OCI-LY7 (cell line): ENCODE measurements at regions not wholly inside any gene's neighbourhood (a gene's known extent, or its start where the extent isn't known, plus 50 kb on each side); places are given as distances from the start of the nearest gene placed in this dataset.

Experiments
- BruUV-seq: library from RNA; stranded (reverse); fragments of 400-500 nt; replicated peaks from 2 replicates; lab custom pipeline; 2021; lab: Mats Ljungman, UMichigan
- CTCF ChIA-PET: fragments of 300-600 bp; sonication (Branson Sonifier 250); formaldehyde crosslinking; loops from one replicate; lab custom pipeline; 2022; ENCODE audit warnings: antibody characterized with exemption; ENCODE audit not compliant: unreplicated experiment; lab: Charles Lee
- POLR2A ChIA-PET: fragments of 300-600 bp; sonication (Branson Sonifier 250); formaldehyde crosslinking; loops from one replicate; lab custom pipeline; 2022; ENCODE audit warnings: antibody characterized with exemption; lab: Charles Lee
- DNase-seq: peaks from one replicate; pipeline ENCODE4 v3.0.0-alpha.2; 2015; ENCODE audit warnings: low spot score
- H2AFZ ChIP-seq: fragments of 200-600 bp; sonication (generic), shearing (Covaris generic); 2 replicates; pipeline ENCODE4 v1.6.1; 2014; ENCODE audit warnings: mild to moderate bottlenecking, antibody characterized with exemption, low read length, moderate library complexity
- H3K27ac ChIP-seq: fragments of 200-600 bp; sonication (generic); 2 replicates; pipeline ENCODE4 v1.5.1; 2014; ENCODE audit warnings: mixed run types, low read depth, mild to moderate bottlenecking, moderate library complexity, low read length, inconsistent platforms; ENCODE audit not compliant: poor library complexity, severe bottlenecking
- H3K36me3 ChIP-seq: fragments of 200-600 bp; sonication (generic); 2 replicates; pipeline ENCODE4 v1.6.1; 2014; ENCODE audit warnings: mild to moderate bottlenecking, antibody characterized with exemption, low read length, moderate library complexity, mixed read lengths; ENCODE audit not compliant: insufficient read depth
- H3K4me1 ChIP-seq: fragments of 200-600 bp; sonication (generic); 2 replicates; pipeline ENCODE4 v1.5.1; 2014; ENCODE audit warnings: mild to moderate bottlenecking, low read length; ENCODE audit not compliant: insufficient read depth, poor library complexity, severe bottlenecking
- H3K4me2 ChIP-seq: fragments of 200-600 bp; sonication (generic); 2 replicates; pipeline ENCODE4 v1.6.1; 2014; ENCODE audit warnings: mild to moderate bottlenecking, low read length
- H3K4me3 ChIP-seq: fragments of 200-600 bp; sonication (generic); 2 replicates; pipeline ENCODE4 v1.5.1; 2014; ENCODE audit warnings: mild to moderate bottlenecking, low read depth, low read length; ENCODE audit not compliant: poor library complexity, severe bottlenecking
- H3K79me2 ChIP-seq: fragments of 200-600 bp; sonication (generic); 2 replicates; pipeline ENCODE4 v1.6.1; 2016; ENCODE audit warnings: low read depth, mild to moderate bottlenecking, low read length, moderate library complexity, mixed read lengths; ENCODE audit not compliant: insufficient read depth
- H3K9me2 ChIP-seq: fragments of 200-600 bp; sonication (generic); 2 replicates; pipeline ENCODE4 v1.6.1; 2016; ENCODE audit warnings: mild to moderate bottlenecking, low read length, mixed read lengths; ENCODE audit not compliant: insufficient read depth
- H3K9me3 ChIP-seq: fragments of 200-600 bp; sonication (generic); 2 replicates; pipeline ENCODE4 v1.6.1; 2014; ENCODE audit warnings: mild to moderate bottlenecking, mixed run types, low read length, mixed read lengths
- H4K20me1 ChIP-seq: fragments of 200-600 bp; sonication (generic); 2 replicates; pipeline ENCODE4 v1.6.1; 2014; ENCODE audit warnings: mild to moderate bottlenecking, antibody characterized with exemption, low read length, moderate library complexity, mixed read lengths; ENCODE audit not compliant: insufficient read depth
- EZH2phosphoT487 ChIP-seq: fragments of 200-600 bp; sonication (generic); IDR thresholded peaks from 2 replicates; pipeline ENCODE4 v1.6.1; 2018; ENCODE audit warnings: low read depth, borderline replicate concordance, mild to moderate bottlenecking, mixed run types, antibody characterized with exemption, low read length, moderate library complexity, mixed read lengths
- intact Hi-C: fragments of 100-400 bp; cut with micrococcal nuclease; formaldehyde crosslinking; loops from one replicate; pipeline ENCODE4 v1.10.0; 2022; ENCODE audit not compliant: unreplicated experiment
- TF ChIP-seq, protein P1 (sequence below): fragments of 200-600 bp; sonication (generic); conservative IDR thresholded peaks from 2 replicates; pipeline ENCODE4 v1.5.1; 2014; ENCODE audit warnings: mild to moderate bottlenecking, antibody characterized with exemption, low read length, moderate library complexity, mixed read lengths

DNA sequence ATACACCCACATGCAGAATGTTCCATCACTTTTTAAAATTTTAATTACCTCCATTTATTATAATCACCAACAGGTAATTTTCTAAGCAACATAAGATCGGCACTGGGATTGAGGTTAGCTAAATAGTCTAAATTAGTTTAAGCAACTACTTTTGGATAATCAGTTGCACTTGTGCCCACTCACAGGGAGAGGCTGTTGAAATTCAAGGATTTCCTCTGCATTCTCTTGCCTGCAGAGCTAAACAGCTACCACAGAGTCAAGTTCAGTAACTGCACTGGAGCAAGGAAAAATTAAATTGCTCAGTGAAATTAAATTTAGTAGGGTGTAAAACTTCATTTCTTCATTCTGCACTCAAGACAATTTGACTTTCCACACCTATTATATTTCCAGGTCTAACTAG lies 120.7 kb upstream of the CCDC28A start:
- H3K79me2 ChIP-seq: no peaks in the 10 kb centered on the region
- no peak for DNase-seq
- H3K9me2 ChIP-seq: no peaks in the 10 kb centered on the region
- TF ChIP-seq, protein P1, sequence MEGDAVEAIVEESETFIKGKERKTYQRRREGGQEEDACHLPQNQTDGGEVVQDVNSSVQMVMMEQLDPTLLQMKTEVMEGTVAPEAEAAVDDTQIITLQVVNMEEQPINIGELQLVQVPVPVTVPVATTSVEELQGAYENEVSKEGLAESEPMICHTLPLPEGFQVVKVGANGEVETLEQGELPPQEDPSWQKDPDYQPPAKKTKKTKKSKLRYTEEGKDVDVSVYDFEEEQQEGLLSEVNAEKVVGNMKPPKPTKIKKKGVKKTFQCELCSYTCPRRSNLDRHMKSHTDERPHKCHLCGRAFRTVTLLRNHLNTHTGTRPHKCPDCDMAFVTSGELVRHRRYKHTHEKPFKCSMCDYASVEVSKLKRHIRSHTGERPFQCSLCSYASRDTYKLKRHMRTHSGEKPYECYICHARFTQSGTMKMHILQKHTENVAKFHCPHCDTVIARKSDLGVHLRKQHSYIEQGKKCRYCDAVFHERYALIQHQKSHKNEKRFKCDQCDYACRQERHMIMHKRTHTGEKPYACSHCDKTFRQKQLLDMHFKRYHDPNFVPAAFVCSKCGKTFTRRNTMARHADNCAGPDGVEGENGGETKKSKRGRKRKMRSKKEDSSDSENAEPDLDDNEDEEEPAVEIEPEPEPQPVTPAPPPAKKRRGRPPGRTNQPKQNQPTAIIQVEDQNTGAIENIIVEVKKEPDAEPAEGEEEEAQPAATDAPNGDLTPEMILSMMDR: no peak
- no peak for TF ChIP-seq EZH2phosphoT487
- no peaks in the 10 kb centered on the region for H3K36me3 ChIP-seq
- no peak overlapping the region for H3K4me3 ChIP-seq
- BruUV-seq: no TSS peak
- ChIA-PET POLR2A (interaction anchor here (1.2 kb wide), 1 partner anchor 17 kb away, joined by 3 read pairs; no protein-coding TSS in a partner anchor), CTCF (no interaction called here)
- intact Hi-C loops: no loop called here
- no peaks in the 10 kb centered on the region for H3K9me3 ChIP-seq
- H3K27ac ChIP-seq: no peak overlapping the region
- H4K20me1 ChIP-seq: no peaks in the 10 kb centered on the region
- H3K4me1 ChIP-seq: no peaks in the 10 kb centered on the region
- no peak overlapping the region for H2AFZ ChIP-seq
- no peak overlapping the region for H3K4me2 ChIP-seq

DNA sequence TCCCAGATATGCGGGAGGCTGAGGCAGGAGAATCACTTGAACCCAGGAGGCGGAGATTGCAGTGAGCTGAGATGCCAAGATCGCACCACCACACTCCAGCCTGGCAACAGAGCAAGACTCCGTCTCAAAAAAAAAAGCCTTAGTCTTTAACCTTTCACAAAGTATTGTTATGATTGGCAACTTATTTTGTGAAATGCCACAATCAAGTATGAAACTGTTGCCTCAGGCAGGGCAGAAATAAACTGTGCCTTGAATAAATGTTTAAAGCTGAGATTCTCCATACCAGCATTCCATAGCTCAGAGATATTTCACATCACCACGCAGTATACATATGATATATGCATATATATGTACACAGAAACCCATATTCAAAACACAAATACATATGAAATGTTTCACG lies 120.1 kb upstream of the CCDC28A start:
- no peaks in the 10 kb centered on the region for H4K20me1 ChIP-seq
- no peaks in the 10 kb centered on the region for H3K9me2 ChIP-seq
- no TSS peak for BruUV-seq
- no peaks in the 10 kb centered on the region for H3K4me1 ChIP-seq
- no peak overlapping the region for H2AFZ ChIP-seq
- intact Hi-C loops: no loop called here
- no peaks in the 10 kb centered on the region for H3K9me3 ChIP-seq
- no peak overlapping the region for H3K4me2 ChIP-seq
- no peaks in the 10 kb centered on the region for H3K79me2 ChIP-seq
- POLR2A ChIA-PET: interaction anchor here (0.5 to 1.2 kb wide), 2 partner anchors 17 to 1062 kb away, joined by 3 to 4 read pairs; no protein-coding TSS in a partner anchor
- no peaks in the 10 kb centered on the region for H3K36me3 ChIP-seq
- CTCF ChIA-PET: no interaction called here
- no peak overlapping the region for H3K4me3 ChIP-seq
- no peak overlapping the region for H3K27ac ChIP-seq
- DNase-seq: no peak
- no peak for TF ChIP-seq EZH2phosphoT487
- TF ChIP-seq, protein P1: no peak

DNA sequence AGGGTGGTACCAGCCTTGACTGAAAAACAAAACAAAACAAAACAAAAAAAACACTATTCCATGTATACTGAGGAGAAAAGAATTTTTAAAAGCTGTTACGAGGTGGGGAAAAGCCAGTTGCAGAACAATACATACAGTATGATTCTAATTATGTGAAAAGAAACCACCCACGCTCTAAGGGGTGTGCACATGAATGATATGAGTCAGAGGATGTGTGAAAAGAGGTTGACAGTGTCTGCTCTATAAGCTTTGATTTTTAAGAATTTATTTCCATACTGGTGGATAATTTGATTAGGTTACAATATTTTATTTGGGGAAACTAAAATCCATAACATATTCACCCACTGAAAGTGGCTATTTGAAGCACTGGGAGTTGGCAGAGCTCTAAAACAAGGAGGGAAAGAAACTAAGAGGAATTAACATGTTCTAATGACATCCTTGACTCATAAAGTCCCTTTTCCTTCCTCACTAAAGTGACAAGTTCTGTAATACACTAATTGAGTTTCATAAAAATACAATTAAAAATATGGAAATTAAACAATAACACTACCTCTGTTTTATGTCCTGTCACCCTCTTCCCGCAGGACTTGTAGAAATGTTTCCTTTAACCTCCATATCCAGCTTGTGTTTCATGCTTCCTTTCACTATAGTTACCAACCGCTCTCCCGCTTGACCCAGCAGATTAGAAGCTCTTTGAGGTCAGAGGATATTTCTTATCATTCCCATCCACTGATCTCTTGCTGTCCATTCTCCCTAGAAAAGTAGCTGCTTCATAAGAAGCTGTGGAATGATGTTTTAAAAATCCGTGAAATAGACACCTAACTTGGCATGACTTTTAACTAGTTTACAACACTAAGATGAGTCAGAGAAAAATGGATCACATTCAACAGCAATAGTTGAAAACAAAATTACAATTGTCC lies 118.6 kb upstream of the CCDC28A start:
- ChIA-PET CTCF (no interaction called here), POLR2A (interaction anchor here (0.6 to 1.1 kb wide), 2 partner anchors 18 to 56 kb away, joined by 3 read pairs; no protein-coding TSS in a partner anchor)
- Histone ChIP-seq H2AFZ (no peak overlapping the region), H3K36me3 (no peaks in the 10 kb centered on the region), H3K27ac (no peak overlapping the region), H3K4me3 (no peak overlapping the region), H3K4me2 (no peak overlapping the region), H4K20me1 (no peaks in the 10 kb centered on the region), H3K9me3 (no peaks in the 10 kb centered on the region), H3K79me2 (no peaks in the 10 kb centered on the region), H3K4me1 (no peaks in the 10 kb centered on the region), H3K9me2 (no peaks in the 10 kb centered on the region)
- no peak for TF ChIP-seq EZH2phosphoT487
- TF ChIP-seq, protein P1: no peak
- BruUV-seq: no TSS peak
- intact Hi-C loops: no loop called here
- no peak for DNase-seq
